ENCODE measurements at regions not wholly inside any gene's neighbourhood (a gene's known extent, or its start where the extent isn't known, plus 50 kb on each side); places are given as distances from the start of the nearest gene placed in this dataset.

DNA sequence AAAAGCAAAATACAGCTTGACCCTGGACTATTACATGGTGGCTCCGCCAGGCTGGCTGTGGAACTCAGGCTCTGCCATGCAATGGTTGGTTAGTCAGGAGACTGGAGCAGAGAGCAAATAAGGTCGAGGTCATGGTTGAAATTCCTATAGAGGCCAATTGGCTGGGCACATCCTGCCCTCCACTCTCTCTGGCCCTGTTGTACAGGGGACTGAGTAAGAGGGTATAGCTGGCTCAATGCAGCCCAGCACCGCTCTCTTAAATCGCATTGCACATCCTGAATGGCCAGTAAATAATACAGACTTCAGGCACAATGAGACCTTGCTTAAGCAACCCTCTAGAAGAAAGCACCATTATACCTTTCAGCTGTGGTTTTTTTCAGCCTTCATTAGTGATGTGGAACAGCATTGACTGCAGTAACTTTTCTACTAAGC, 59.3 kb upstream of the PPP2R5A start:
- no peak for DNase-seq (ENCODE audit: low read depth)

DNA sequence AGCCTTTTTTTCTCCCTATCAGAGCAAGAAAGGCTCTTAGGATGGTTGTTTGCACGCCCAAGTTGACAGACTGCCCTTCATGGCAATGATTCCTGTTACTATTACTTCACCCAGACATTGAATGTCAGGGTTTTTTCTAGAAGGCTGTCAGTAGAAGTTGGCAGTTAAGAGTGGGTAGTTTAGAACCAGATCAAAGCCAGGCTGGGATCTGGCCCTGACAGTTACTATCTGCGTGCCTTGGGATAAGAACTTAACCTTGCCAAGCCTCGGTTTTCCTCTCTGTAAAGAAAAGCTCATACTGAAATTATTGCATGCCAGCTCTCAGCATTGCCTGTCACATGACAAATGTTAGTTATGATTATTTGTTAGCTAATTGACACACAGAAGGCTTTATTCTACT, 58.7 kb upstream of the PPP2R5A start:
- no peak for DNase-seq (ENCODE audit: low read depth)

GRCh38 chr1:212228076-212228475, 57.1 kb upstream of the PPP2R5A start:
- no peak for DNase-seq (ENCODE audit: low read depth)

DNA sequence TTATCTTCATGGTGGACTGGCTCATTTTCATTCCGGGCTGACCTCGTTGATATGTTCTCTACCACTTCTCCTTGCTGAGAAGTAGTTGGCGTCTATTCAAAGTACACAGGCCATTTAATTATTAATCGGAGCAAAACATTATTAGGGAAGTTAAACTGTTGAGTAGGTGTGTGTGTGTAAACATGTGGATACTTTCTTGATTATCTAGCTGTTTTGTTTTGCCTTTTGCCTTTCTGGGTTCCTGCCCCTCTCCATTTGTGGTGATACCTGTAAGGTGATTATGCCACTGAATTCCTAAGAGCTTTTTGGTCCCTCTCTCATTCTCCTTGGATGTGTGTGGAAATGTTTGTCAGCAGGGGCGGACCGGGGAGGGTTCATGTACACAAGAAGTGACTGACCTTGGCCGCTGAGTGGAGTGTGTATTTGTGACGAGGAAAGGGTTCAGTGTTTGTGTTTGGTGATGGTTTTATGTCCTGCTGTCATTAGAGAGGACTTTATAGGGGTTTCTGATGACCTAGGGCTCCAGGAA, 56.6 kb upstream of the PPP2R5A start:
- DNase-seq (ENCODE audit: low read depth) = no peak

DNA sequence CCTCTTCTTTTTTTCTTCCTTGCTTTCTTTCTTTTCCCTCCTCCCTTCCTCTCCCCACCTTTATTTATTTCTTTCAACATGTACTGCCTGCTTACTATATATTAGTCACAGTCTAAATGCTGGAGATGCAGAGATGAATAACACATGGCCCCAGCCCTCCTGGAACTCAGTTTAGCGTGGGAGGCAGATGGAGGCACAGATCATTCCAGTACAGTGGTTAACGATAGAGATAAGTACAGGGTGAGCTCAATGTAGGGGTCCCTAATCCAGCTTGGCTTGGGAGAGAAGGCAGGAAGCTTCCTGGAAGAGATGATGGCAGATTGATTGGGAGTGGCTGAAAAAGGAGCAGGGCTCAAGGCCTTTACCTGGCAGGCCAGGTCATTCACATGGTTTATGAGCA, 55.6 kb upstream of the PPP2R5A start:
- DNase-seq (ENCODE audit: low read depth) = peak; percentile 64

- no peak for DNase-seq (ENCODE audit: low read depth)
Observed at GRCh38 chr1:212230329-212230728, 54.9 kb upstream of the PPP2R5A start.

GRCh38 chr1:212231372-212231771, 53.8 kb upstream of the PPP2R5A start:
- DNase-seq (ENCODE audit: low read depth) = no peak

GRCh38 chr1:212232090-212232489, 53.1 kb upstream of the PPP2R5A start:
- DNase-seq (ENCODE audit: low read depth) = no peak

DNA sequence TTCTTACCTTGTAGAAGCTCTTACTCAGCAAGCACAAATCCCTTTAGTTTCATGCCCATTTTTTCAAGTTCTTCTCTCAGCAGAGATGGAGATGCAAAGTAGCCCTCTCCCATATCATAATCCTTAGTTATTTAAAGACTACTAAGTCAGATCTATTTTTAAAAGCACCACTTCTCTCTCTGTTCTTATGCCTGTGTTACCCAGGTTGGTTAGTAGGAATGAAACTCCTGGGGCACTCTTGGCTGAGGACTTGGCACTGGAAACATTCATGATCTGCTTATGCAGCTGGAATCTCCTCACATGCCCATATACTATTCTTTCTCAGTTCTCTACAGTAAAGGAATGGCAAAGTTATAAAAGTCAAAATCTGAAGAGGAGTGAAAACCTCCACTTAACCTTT, 51.9 kb upstream of the PPP2R5A start:
- no peak for DNase-seq (ENCODE audit: low read depth)

- peak; percentile 91 for DNase-seq (ENCODE audit: low read depth)
Observed at GRCh38 chr1:212234431-212235395, 50.5 kb upstream of the PPP2R5A start.

All from Daoy (cell line).